DOHH2 (cell line): ENCODE measurements at regions not wholly inside any gene's neighbourhood (a gene's known extent, or its start where the extent isn't known, plus 50 kb on each side); places are given as distances from the start of the nearest gene placed in this dataset.

Source experiments
- CTCF ChIP-seq: fragments of 200-600 bp; sonication (generic); IDR thresholded peaks from one replicate; pipeline ENCODE4 v1.5.1; 2014; ENCODE audit warnings: antibody characterized with exemption, mild to moderate bottlenecking, low read depth, low read length; ENCODE audit not compliant: poor library complexity, severe bottlenecking
- EZH2phosphoT487 ChIP-seq: fragments of 200-600 bp; sonication (generic); IDR thresholded peaks from 2 replicates; pipeline ENCODE4 v1.6.1; 2017; ENCODE audit warnings: borderline replicate concordance, mild to moderate bottlenecking, antibody characterized with exemption, low read length, moderate library complexity, mixed read lengths

- TF ChIP-seq CTCF (no peak), EZH2phosphoT487 (no peak)
Observed at GRCh38 chr5:173451651-173452050, 123.4 kb upstream of the STC2 start.
